Skeletal muscle satellite cell (primary cell): ENCODE measurements at regions not wholly inside any gene's neighbourhood (a gene's known extent, or its start where the extent isn't known, plus 50 kb on each side); places are given as distances from the start of the nearest gene placed in this dataset.

Experiments
- H3K27me3 ChIP-seq: 2 replicates; pipeline ENCODE4 v1.7.0; 2013; ENCODE audit warnings: low read length; ENCODE audit not compliant: control insufficient read depth, insufficient read depth
- H3K36me3 ChIP-seq: 2 replicates; pipeline ENCODE4 v1.7.0; 2013; ENCODE audit warnings: mild to moderate bottlenecking, control low read depth, low read length; ENCODE audit not compliant: insufficient read depth
- H3K4me1 ChIP-seq: 2 replicates; pipeline ENCODE4 v1.7.0; 2013; ENCODE audit warnings: low read length; ENCODE audit not compliant: control insufficient read depth, insufficient read depth
- H3K4me2 ChIP-seq: 2 replicates; pipeline ENCODE4 v1.7.0; 2013; ENCODE audit warnings: mild to moderate bottlenecking, low read length
- H3K4me3 ChIP-seq: 2 replicates; pipeline ENCODE4 v1.7.0; 2013; ENCODE audit warnings: low read length
- H3K9ac ChIP-seq: 2 replicates; pipeline ENCODE4 v1.7.0; 2013; ENCODE audit warnings: mild to moderate bottlenecking, low read depth, low read length, moderate library complexity
- H3K9me3 ChIP-seq: replicated peaks from 2 replicates; pipeline ENCODE4 v1.7.0; 2013; ENCODE audit warnings: mild to moderate bottlenecking, control low read depth, low read length

GRCh38 chr12:127900386-127900785 is 366.6 kb upstream of the TMEM132C start:
- Histone ChIP-seq H3K9ac (no peak overlapping the region), H3K4me3 (no peak overlapping the region), H3K27me3 (no peaks in the 10 kb centered on the region), H3K4me2 (no peak overlapping the region), H3K4me1 (peaks cover 11% of the 10 kb centered on the region), H3K9me3 (no peaks in the 10 kb centered on the region), H3K36me3 (no peaks in the 10 kb centered on the region)

DNA sequence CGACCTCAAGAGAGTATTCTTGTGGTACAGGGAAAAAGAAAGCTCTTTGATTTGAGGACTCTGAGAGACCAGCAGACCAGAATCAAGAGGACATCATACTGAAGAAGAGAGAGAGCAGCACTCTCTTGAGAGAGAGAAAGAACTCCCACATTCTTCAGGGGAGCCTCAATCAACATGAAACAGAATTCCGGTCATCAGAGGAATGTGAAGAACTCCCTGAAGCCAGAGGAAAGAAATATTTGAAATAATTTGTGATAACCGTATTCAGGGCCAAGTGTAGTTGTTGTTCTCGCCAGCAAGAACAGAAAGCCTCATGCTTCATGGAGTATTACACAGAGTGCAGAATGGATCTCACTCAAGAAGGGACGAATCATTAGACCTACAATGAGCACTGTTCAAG is 363.8 kb upstream of the TMEM132C start:
- peak overlapping the region; percentile 5 for H3K9ac ChIP-seq

GRCh38 chr12:127909041-127909440 is 357.9 kb upstream of the TMEM132C start:
- H3K4me3 ChIP-seq: no peak overlapping the region
- no peaks in the 10 kb centered on the region for H3K36me3 ChIP-seq
- H3K4me2 ChIP-seq: no peak overlapping the region
- no peaks in the 10 kb centered on the region for H3K9me3 ChIP-seq
- H3K4me1 ChIP-seq: no peaks in the 10 kb centered on the region
- no peaks in the 10 kb centered on the region for H3K27me3 ChIP-seq
- no peak overlapping the region for H3K9ac ChIP-seq

More for the DNA sequence above, 363.8 kb upstream of the TMEM132C start:
- Histone ChIP-seq H3K4me2 (peak overlapping the region; percentile 59), H3K36me3 (no peaks in the 10 kb centered on the region), H3K27me3 (no peaks in the 10 kb centered on the region), H3K9me3 (no peaks in the 10 kb centered on the region), H3K4me1 (peaks cover 11% of the 10 kb centered on the region), H3K4me3 (no peak overlapping the region)

DNA sequence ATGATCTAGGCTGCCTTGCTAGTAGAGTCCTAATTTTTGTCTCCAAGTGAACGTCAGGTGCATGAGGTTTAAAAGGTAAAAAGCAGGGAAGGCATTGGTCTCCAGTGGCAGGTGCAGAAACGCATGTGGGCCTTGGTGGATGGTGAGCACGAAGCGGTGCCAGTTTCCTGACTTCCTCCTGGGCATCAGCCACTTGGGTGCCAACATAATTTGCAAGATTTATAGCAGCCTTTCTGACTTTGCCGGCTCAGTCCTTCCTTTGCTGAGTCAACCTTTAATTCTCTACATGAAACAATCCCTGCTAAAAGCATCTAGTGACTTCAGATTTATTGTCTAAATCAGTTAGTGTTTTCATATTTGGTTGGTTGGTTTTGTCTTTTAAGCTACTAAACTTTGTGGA is 355.7 kb upstream of the TMEM132C start:
- H3K4me2 ChIP-seq: no peak overlapping the region
- no peak overlapping the region for H3K9ac ChIP-seq
- no peaks in the 10 kb centered on the region for H3K9me3 ChIP-seq
- no peak overlapping the region for H3K4me3 ChIP-seq
- H3K36me3 ChIP-seq: no peaks in the 10 kb centered on the region
- no peaks in the 10 kb centered on the region for H3K4me1 ChIP-seq
- no peaks in the 10 kb centered on the region for H3K27me3 ChIP-seq

DNA sequence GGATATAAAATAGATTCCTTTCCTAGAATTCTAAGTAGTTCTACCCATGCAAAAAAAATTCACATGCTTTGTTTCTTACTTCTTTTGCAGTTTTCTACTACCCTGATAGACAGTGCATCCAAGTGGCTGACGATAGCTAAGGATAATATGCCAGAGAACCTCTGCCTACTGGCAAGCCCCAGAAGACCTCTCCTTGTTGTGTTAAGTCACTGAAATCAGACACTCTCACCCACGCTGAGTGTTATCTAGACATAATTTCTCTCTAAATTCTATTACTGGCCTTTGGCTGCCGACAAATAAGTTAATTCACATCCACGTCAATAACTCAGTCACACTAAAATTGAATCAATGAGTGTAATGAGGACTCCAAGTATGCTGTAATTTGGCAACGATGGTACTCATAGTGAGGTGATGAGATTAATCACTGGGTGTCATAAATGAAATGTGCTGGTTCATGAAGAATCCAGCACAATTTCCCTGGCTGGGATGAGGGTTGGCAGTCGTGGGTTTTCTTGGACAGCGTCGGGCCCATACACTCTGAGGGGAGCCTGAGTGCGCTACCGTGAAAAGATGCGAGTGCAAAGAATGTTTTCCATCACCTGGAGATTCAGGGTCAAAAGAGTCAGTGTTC is 354.8 kb upstream of the TMEM132C start:
- H3K36me3 ChIP-seq: no peaks in the 10 kb centered on the region
- H3K4me1 ChIP-seq: no peaks in the 10 kb centered on the region
- no peaks in the 10 kb centered on the region for H3K9me3 ChIP-seq
- H3K4me2 ChIP-seq: no peak overlapping the region
- no peak overlapping the region for H3K4me3 ChIP-seq
- no peak overlapping the region for H3K9ac ChIP-seq
- H3K27me3 ChIP-seq: no peaks in the 10 kb centered on the region

DNA sequence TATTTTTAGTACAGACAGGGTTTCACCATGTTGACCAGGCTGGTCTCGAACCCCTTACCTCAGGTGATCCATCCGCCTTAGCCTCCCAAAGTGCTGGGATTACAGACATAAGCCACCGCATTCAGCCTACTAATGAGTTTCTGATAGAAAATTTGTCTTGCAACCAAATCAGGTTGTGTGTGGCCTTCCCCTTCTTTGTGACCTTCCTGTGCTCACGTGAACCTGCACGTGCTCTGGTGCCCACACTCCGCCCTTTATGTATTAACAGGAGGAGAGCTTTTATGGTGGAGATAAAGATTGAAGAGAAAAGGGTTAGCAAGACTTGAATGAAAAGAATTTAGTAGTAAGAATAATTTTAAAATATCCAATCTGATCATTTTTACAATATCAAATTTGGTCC is 343.5 kb upstream of the TMEM132C start:
- H3K9ac ChIP-seq: no peak overlapping the region
- no peaks in the 10 kb centered on the region for H3K36me3 ChIP-seq
- no peaks in the 10 kb centered on the region for H3K27me3 ChIP-seq
- H3K4me2 ChIP-seq: no peak overlapping the region
- H3K4me1 ChIP-seq: peaks cover 9% of the 10 kb centered on the region
- H3K9me3 ChIP-seq: no peaks in the 10 kb centered on the region
- H3K4me3 ChIP-seq: no peak overlapping the region

DNA sequence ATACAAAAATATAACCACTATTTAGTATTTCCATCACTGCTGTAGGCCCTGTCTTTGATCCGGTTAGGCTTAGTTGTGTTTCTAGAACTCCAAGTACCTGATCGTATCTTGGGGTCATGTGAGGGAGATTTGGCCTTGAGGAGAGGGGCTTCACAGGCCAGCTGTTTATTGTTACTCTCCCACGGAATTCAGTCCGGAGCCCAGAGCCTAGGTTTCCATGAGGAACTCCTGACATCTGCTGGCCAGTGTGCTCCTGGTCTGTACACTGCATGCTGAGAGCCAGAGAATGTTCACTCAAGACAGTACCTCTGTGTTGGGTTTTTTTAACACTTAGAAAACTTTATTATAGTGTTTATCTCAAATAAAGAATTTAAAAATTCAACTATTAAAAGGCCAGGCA is 341.0 kb upstream of the TMEM132C start:
- Histone ChIP-seq H3K9me3 (no peaks in the 10 kb centered on the region), H3K4me1 (peaks cover 21% of the 10 kb centered on the region), H3K9ac (no peak overlapping the region), H3K4me3 (no peak overlapping the region), H3K27me3 (no peaks in the 10 kb centered on the region), H3K36me3 (no peaks in the 10 kb centered on the region), H3K4me2 (no peak overlapping the region)

- peaks cover 21% of the 10 kb centered on the region for H3K4me1 ChIP-seq
- H3K4me3 ChIP-seq: peak overlapping the region; percentile 48
- H3K9ac ChIP-seq: peak overlapping the region; percentile 70
- H3K36me3 ChIP-seq: no peaks in the 10 kb centered on the region
- H3K9me3 ChIP-seq: no peaks in the 10 kb centered on the region
- peak overlapping the region; percentile 67 for H3K4me2 ChIP-seq
- no peaks in the 10 kb centered on the region for H3K27me3 ChIP-seq
Measured at GRCh38 chr12:127928178-127928577, 338.8 kb upstream of the TMEM132C start.

GRCh38 chr12:127928615-127929571 is 338.1 kb upstream of the TMEM132C start:
- Histone ChIP-seq H3K9ac (peak overlapping the region; percentile 70), H3K4me2 (peak overlapping the region; percentile 67), H3K4me3 (peak overlapping the region; percentile 48), H3K36me3 (no peaks in the 10 kb centered on the region), H3K4me1 (peaks cover 21% of the 10 kb centered on the region), H3K9me3 (no peaks in the 10 kb centered on the region), H3K27me3 (no peaks in the 10 kb centered on the region)

DNA sequence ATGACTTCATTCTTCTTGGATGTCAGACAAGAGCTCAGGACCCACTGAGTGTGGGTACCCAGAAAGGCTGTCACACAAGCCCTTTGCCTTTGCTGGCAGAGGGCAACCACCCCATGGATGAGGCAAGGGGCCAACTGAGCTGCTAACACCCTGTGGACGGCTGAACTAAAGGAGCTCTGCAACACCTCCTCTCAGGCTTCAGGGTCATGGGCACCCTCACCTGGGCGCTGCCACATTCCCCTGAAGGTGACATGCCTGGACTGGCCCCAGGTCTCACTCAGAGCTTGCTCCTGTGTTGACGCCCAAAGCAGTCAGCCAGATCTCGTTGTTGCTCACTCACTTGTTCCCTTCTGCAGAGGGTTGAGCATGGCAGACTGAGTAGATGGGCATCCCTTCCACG is 336.8 kb upstream of the TMEM132C start:
- Histone ChIP-seq H3K36me3 (no peaks in the 10 kb centered on the region), H3K9ac (no peak overlapping the region), H3K4me1 (peaks cover 21% of the 10 kb centered on the region), H3K4me3 (no peak overlapping the region), H3K27me3 (no peaks in the 10 kb centered on the region), H3K9me3 (no peaks in the 10 kb centered on the region), H3K4me2 (no peak overlapping the region)

GRCh38 chr12:127934409-127934808 is 332.6 kb upstream of the TMEM132C start:
- Histone ChIP-seq H3K27me3 (no peaks in the 10 kb centered on the region), H3K9me3 (no peaks in the 10 kb centered on the region), H3K4me1 (peaks cover 10% of the 10 kb centered on the region), H3K4me2 (no peak overlapping the region), H3K36me3 (no peaks in the 10 kb centered on the region), H3K4me3 (no peak overlapping the region), H3K9ac (no peak overlapping the region)
